ENCODE measurements at regions not wholly inside any gene's neighbourhood (a gene's known extent, or its start where the extent isn't known, plus 50 kb on each side); places are given as distances from the start of the nearest gene placed in this dataset.
"Not testable (repeated sequence)": the region's sequence is repeated elsewhere in the genome, so short reads cannot be mapped to it uniquely, and the experiment has no call there.

DNA sequence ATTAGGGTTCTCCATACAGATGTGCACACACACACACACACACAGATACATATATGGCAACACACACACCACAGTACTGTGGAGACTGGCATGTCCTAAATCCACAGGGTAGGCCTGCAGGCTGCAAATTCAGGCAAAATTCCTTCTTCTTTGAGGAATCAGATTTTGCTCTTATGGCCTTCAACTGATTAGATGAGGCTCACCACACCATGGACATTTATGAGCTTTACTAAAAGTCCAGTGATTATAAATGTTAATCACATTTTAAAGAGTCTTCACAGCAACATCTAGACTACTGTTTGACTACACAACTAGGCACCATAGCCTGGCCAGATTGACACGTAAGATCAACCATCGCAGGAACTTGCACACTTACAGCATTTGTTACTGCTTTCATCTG is 140.3 kb upstream of the UBE3A start (continued):
- TF ChIP-seq, protein P1, sequence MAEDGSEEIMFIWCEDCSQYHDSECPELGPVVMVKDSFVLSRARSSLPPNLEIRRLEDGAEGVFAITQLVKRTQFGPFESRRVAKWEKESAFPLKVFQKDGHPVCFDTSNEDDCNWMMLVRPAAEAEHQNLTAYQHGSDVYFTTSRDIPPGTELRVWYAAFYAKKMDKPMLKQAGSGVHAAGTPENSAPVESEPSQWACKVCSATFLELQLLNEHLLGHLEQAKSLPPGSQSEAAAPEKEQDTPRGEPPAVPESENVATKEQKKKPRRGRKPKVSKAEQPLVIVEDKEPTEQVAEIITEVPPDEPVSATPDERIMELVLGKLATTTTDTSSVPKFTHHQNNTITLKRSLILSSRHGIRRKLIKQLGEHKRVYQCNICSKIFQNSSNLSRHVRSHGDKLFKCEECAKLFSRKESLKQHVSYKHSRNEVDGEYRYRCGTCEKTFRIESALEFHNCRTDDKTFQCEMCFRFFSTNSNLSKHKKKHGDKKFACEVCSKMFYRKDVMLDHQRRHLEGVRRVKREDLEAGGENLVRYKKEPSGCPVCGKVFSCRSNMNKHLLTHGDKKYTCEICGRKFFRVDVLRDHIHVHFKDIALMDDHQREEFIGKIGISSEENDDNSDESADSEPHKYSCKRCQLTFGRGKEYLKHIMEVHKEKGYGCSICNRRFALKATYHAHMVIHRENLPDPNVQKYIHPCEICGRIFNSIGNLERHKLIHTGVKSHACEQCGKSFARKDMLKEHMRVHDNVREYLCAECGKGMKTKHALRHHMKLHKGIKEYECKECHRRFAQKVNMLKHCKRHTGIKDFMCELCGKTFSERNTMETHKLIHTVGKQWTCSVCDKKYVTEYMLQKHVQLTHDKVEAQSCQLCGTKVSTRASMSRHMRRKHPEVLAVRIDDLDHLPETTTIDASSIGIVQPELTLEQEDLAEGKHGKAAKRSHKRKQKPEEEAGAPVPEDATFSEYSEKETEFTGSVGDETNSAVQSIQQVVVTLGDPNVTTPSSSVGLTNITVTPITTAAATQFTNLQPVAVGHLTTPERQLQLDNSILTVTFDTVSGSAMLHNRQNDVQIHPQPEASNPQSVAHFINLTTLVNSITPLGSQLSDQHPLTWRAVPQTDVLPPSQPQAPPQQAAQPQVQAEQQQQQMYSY (CRISPR knock-in tag; IDR thresholded peaks at IDR 0.05), result no peak
- TF ChIP-seq, protein P2, sequence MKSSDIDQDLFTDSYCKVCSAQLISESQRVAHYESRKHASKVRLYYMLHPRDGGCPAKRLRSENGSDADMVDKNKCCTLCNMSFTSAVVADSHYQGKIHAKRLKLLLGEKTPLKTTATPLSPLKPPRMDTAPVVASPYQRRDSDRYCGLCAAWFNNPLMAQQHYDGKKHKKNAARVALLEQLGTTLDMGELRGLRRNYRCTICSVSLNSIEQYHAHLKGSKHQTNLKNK (CRISPR knock-in tag; IDR thresholded peaks at IDR 0.05), result no peak
- no peak for TF ChIP-seq FOXK1 (CRISPR knock-in tag; IDR thresholded peaks at IDR 0.05)
- TF ChIP-seq, protein P3, sequence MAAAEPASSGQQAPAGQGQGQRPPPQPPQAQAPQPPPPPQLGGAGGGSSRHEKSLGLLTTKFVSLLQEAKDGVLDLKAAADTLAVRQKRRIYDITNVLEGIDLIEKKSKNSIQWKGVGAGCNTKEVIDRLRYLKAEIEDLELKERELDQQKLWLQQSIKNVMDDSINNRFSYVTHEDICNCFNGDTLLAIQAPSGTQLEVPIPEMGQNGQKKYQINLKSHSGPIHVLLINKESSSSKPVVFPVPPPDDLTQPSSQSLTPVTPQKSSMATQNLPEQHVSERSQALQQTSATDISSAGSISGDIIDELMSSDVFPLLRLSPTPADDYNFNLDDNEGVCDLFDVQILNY (CRISPR knock-in tag; IDR thresholded peaks at IDR 0.05), result no peak
- TF ChIP-seq ZBTB21 (CRISPR knock-in tag; IDR thresholded peaks at IDR 0.05; ENCODE audit: borderline replicate concordance), result no peak
- TF ChIP-seq FOXJ3 (CRISPR knock-in tag; IDR thresholded peaks at IDR 0.05; ENCODE audit: borderline replicate concordance), result no peak
- TF ChIP-seq TP53 (CRISPR knock-in tag; IDR thresholded peaks at IDR 0.05), result no peak
- no peak for TF ChIP-seq NR3C1 (CRISPR knock-in tag; conservative IDR thresholded peaks at IDR 0.05; ENCODE audit: low read depth)

DNA sequence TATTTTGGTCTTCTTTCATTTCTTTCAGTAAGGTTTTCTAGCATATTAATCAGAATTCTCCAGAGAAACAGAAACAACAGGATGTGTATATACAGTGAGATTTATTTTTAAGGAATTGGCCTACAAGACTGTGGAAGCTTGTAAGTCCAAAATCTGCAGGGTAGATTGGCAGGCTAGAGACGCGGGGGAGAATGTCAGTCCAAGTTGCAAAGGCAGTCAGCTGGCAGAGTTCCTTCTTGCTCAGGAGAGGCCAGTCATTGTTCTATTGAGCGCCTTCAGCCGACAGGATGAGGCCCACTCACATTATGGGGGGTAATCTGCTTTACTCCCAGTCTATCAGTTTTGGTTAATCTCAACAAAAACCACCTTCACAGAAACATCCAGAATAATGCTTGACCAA is 133.4 kb upstream of the UBE3A start:
- H3K4me3 Mint-ChIP-seq, result no peak overlapping the region
- H3K36me3 Mint-ChIP-seq, result no peaks in the 10 kb centered on the region
- ATAC-seq (no peak), DNase-seq (ENCODE audit: low spot score) (no peak)
- TF ChIP-seq, protein P4, sequence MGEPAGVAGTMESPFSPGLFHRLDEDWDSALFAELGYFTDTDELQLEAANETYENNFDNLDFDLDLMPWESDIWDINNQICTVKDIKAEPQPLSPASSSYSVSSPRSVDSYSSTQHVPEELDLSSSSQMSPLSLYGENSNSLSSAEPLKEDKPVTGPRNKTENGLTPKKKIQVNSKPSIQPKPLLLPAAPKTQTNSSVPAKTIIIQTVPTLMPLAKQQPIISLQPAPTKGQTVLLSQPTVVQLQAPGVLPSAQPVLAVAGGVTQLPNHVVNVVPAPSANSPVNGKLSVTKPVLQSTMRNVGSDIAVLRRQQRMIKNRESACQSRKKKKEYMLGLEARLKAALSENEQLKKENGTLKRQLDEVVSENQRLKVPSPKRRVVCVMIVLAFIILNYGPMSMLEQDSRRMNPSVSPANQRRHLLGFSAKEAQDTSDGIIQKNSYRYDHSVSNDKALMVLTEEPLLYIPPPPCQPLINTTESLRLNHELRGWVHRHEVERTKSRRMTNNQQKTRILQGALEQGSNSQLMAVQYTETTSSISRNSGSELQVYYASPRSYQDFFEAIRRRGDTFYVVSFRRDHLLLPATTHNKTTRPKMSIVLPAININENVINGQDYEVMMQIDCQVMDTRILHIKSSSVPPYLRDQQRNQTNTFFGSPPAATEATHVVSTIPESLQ (CRISPR knock-in tag; IDR thresholded peaks at IDR 0.05), result no peak
- TF ChIP-seq ATF1 (CRISPR knock-in tag; IDR thresholded peaks at IDR 0.05), result no peak
- H3K4me1 Mint-ChIP-seq, result peaks cover 9% of the 10 kb centered on the region
- H3K27me3 Mint-ChIP-seq (ENCODE audit: low read depth), result no peaks in the 10 kb centered on the region
- H3K27ac Mint-ChIP-seq, result no peak overlapping the region
- no peaks in the 10 kb centered on the region for H3K9me3 Mint-ChIP-seq
- ChIA-PET POLR2A (no interaction called here), CTCF (no interaction called here)

DNA sequence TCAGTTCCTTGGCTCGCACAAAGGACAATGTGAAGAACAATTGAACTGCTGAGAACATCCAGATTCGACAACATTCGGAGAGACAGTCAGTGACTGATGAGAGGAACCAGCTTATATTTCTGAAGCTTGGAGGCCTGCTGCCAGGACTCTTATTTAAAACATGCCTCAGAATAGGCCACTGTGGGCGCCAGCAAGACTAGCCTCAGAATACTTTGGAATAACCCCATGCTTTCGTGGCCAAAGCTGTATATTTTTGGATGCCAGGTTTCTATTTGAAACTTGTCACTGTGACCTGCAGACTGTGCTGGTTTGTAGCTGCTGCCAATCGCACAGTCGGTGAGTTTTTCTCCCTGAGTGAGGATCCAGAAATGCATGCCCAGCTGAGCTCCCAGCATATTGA is 129.9 kb upstream of the UBE3A start:
- no peaks in the 10 kb centered on the region; the same call in 1 of the 2 replicates for H3K27me3 Mint-ChIP-seq (ENCODE audit: low read depth)
- H3K4me1 Mint-ChIP-seq, result peaks cover 18% of the 10 kb centered on the region
- DNase-seq (ENCODE audit: low spot score), result no peak
- no peak overlapping the region for H3K27ac Mint-ChIP-seq
- no peak for ATAC-seq
- H3K36me3 Mint-ChIP-seq, result peaks cover 5% of the 10 kb centered on the region
- no peak overlapping the region for H3K4me3 Mint-ChIP-seq
- peaks cover 14% of the 10 kb centered on the region for H3K9me3 Mint-ChIP-seq
- CTCF ChIA-PET, result interaction anchor here (0.6 kb wide), 1 partner anchor 117 kb away, joined by 3 read pairs; no protein-coding TSS in a partner anchor
- TF ChIP-seq SP1 (CRISPR knock-in tag; conservative IDR thresholded peaks at IDR 0.05) (no peak), FOXK1 (CRISPR knock-in tag; IDR thresholded peaks at IDR 0.05) (no peak), NR3C1 (CRISPR knock-in tag; conservative IDR thresholded peaks at IDR 0.05; ENCODE audit: low read depth) (no peak)
- TF ChIP-seq, protein P3 (CRISPR knock-in tag; IDR thresholded peaks at IDR 0.05), result no peak
- TF ChIP-seq, protein P5, sequence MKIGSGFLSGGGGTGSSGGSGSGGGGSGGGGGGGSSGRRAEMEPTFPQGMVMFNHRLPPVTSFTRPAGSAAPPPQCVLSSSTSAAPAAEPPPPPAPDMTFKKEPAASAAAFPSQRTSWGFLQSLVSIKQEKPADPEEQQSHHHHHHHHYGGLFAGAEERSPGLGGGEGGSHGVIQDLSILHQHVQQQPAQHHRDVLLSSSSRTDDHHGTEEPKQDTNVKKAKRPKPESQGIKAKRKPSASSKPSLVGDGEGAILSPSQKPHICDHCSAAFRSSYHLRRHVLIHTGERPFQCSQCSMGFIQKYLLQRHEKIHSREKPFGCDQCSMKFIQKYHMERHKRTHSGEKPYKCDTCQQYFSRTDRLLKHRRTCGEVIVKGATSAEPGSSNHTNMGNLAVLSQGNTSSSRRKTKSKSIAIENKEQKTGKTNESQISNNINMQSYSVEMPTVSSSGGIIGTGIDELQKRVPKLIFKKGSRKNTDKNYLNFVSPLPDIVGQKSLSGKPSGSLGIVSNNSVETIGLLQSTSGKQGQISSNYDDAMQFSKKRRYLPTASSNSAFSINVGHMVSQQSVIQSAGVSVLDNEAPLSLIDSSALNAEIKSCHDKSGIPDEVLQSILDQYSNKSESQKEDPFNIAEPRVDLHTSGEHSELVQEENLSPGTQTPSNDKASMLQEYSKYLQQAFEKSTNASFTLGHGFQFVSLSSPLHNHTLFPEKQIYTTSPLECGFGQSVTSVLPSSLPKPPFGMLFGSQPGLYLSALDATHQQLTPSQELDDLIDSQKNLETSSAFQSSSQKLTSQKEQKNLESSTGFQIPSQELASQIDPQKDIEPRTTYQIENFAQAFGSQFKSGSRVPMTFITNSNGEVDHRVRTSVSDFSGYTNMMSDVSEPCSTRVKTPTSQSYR (CRISPR knock-in tag; IDR thresholded peaks at IDR 0.05), result no peak
- POLR2A ChIA-PET, result no interaction called here

DNA sequence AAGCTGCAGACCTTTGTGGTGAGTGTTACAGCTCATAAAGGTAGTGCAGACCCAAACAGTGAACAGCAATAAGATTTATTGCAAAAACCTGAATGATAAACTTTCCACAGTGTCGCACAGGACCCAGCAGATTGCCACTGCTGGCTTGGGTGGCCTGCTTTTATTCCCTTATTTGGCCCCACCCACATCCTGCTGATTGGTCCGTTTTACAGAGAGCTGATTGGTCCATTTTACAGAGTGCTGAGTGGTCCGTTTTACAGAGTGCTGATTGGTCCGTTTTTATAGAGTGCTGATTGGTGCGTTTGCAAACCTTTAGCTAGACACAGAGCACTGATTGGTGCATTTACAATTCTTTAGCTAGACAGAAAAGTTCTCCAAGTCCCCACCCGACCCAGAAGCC is 127.7 kb upstream of the UBE3A start:
- DNase-seq (ENCODE audit: low spot score); H3K36me3 Mint-ChIP-seq; H3K27me3 Mint-ChIP-seq (ENCODE audit: low read depth); H3K4me3 Mint-ChIP-seq; POLR2A ChIA-PET; CTCF ChIA-PET; H3K27ac Mint-ChIP-seq; ATAC-seq: not testable (repeated sequence)
- Mint-ChIP-seq H3K9me3 (peaks cover 17% of the 10 kb centered on the region), H3K4me1 (peaks cover 26% of the 10 kb centered on the region)
